Stimulated activated CD4-positive, alpha-beta T cell treated with anti-CD3 and anti-CD28 coated beads, TNF-alpha, amount 100 ng/mL, for 4 hours (primary cell): ENCODE measurements at regions not wholly inside any gene's neighbourhood (a gene's known extent, or its start where the extent isn't known, plus 50 kb on each side); places are given as distances from the start of the nearest gene placed in this dataset.
"Not testable (repeated sequence)": the region's sequence is repeated elsewhere in the genome, so short reads cannot be mapped to it uniquely, and the experiment has no call there.

ENCODE experiments used
- DNase-seq, 3 experiments: peaks; one replicate each; pipeline ENCODE4 v3.0.0-alpha.2; 2020; ENCODE audit warnings: low read depth in 3 of 3

- DNase-seq, result no peak
Observed at GRCh38 chr1:233722212-233722979, 108.5 kb downstream of the KCNK1 start.

DNA sequence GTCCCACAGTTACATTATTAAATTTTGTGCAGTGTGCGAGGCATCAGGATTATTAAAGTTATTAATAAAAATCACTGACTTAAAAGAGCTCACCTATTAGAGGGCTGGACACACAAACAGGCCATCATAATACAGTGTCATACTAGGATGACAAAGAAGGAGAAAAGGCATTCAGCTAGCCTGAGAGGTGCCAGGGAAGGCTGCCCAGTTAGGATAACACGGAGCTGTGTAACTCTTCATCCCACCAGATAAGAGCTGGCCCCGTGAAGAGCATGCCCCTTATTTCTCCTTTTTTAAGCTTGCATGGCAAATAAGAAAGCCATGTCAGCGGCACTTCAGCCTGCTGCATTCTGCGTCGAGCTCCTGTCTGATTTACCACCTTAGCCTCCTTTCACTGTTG, 109.5 kb downstream of the KCNK1 start:
- no peak for DNase-seq

GRCh38 chr1:233724131-233724631, 110.3 kb downstream of the KCNK1 start:
- not testable (repeated sequence) for DNase-seq

DNA sequence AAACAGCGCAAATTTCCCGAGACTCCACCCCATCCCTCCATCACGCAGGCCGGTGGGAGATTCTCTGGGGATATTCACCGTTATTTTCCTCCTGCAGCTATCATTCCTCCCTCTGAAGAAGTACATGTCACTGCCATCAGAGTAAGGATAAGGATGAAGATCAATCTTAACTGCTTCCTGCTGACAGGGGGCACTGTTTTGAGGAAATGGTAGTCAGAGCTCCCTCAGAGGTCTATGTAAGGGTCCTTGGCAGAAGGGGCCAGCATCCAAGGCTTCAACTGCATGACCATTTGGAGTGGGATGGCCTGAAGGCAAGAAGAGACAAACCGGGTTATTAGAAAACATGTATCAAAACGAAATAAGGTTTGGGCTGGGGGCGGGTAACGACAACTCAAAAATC, 111.5 kb downstream of the KCNK1 start:
- DNase-seq, result no peak

DNA sequence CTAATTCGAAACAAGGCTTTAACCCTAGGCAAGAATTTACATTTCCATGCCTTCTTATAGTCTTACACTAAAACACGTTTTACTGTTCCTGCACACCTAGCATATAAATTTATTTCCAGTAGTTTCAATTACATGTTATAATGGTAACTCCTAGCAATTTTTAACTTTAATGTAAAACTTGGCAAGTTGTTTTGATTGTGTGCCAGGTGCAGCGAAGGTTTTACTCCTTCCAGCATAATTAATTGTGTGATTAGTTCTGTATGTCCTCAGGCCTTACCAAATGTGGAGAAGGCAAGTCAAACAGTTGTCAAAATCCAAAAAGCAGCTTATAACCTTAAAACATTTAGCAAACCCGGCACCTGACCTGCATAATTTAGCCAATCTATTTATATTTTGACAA, 114.8 kb downstream of the KCNK1 start:
- DNase-seq, result no peak

- no peak for DNase-seq
Observed at GRCh38 chr1:233730380-233730779, 116.5 kb downstream of the KCNK1 start.

DNA sequence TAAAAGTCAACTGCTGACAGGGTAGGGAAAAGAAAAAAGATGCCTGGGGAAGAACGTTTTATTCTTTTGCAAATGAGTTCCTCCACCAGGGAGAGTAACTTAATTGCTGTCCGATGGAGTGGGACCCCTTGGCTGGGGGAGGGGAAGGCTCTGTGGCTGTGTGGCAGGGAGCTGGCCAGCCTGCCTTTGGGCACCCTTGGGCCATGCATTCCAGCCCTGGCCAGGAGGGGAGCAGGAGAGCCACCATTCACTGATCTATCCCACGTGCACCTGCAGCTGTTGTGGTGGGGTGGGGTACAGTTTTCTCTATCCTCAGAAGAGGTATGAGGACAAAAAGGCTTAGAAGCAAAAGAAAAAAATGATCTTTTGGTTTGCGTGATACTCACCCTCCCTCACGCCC, 116.9 kb downstream of the KCNK1 start:
- DNase-seq, result no peak

- no peak for DNase-seq
Observed at GRCh38 chr1:233732206-233732605, 118.3 kb downstream of the KCNK1 start.

GRCh38 chr1:233734456-233734855, 120.5 kb downstream of the KCNK1 start:
- no peak for DNase-seq

GRCh38 chr1:233735331-233735730, 121.4 kb downstream of the KCNK1 start:
- no peak for DNase-seq

- DNase-seq, result no peak
Observed at GRCh38 chr1:233735847-233736246, 121.9 kb downstream of the KCNK1 start.

DNA sequence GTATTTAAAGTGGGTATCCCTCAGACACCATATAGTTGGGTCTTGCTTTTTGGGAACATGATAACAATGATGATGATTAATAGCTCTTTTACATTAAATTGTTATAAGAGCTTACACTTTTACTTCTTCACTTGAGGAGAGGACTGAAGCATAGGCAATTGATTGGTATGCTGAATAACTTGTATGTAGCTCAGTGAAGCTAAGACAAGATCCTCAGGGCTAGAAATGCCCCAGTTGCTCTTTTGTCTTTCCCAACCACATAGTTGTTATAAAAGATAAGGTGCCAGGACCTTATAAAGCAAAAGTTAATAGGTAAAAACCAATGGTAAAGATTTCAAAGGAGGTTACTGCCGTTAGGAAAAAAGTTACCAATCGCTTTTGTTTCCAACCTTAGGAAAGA, 123.4 kb downstream of the KCNK1 start:
- DNase-seq, result no peak

GRCh38 chr1:233738396-233738795, 124.5 kb downstream of the KCNK1 start:
- no peak for DNase-seq

DNA sequence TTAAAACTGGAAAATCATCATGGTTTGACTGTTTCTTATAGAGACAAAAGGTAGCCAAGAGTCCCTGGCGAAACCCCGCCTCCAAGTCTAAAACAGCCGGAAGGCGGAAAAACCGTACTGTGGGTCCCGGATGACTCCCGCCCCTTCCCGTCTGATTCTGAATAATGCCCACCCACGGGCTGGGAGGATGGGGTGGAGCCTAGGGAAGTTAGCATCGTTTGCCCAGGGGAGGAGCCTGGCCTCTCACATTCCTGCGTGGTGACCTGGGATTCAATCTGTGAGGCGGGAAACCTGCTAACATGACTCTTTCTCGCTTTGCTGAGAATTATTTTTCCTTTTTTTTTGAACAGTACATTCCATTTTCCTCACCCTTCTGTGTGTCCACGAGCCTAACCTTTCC, 124.9 kb downstream of the KCNK1 start:
- no peak for DNase-seq

DNA sequence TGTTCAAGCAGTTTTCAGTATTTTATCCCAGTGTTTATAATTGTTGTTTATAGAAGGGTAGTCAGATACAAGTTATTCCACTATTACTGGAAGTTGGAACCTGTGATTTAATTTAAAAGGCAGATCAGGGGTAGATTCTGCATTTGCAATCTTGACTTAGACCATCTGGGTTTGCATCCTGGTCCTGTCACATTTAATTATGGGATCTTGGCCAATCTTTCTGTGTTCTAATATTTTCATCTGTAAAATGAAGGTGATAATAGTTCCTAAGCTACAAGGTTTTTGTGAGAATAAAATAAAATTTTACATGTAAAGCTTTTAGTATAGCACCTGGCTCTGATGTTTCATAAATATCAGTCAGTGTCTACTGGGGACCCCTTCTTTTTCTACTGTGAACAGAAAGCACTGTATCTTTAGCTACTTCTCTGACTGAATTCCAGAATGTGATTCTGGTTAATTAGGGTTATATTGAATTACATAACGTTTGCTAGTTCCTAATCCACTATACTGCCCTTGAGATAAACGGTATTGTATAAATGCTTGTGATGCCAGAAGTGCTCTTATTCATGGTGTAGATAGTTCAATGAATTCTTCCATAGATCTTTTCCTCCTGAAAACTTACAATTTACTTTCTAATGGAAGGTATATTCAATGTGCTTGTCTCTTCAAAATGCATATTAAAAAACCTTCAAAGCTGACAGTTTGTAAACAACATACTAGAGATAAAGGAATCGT, 131.0 kb downstream of the KCNK1 start:
- DNase-seq, result no peak

DNA sequence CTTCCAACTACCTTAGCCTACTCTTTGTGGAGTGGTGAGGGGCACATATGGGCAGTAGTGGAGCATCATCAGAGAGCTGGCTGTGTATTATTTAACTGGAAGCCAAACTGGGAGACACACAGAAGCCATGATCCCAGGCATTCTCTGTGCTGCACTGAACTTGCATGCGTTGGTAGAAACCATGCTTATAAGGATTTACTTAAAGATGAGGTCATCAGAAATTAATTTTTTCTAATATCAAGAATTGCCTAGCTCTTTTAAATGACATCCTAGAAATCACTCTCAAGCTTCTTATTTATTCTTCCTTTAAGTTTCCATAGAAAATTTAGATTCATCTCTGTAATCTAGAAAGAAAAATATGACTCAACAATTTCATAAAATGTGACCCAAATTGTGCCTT, 136.2 kb downstream of the KCNK1 start:
- no peak for DNase-seq

GRCh38 chr1:233759665-233760064, 144.8 kb upstream of the SLC35F3 start:
- DNase-seq, result no peak

GRCh38 chr1:233764304-233764703, 140.2 kb upstream of the SLC35F3 start:
- not testable (repeated sequence) for DNase-seq

DNA sequence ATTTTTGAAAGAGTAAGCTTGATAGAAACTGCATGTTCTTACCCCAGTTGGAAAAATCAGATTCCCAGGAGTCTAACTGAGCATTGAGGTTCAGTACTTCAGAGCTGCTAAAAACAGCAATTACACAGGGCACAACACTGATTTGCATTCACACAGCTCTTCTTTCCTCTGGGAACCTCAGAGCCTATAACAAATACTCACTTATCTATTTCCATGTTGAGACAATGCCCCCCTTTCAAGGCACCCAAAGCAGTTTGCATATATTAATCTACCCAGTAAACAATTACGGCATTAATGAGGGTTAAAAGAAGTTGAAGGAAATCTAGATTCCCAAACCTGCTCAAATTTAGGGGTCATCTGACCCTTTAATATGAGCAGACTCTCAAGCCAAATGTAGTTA, 126.9 kb upstream of the SLC35F3 start:
- no peak for DNase-seq

- no peak for DNase-seq
Observed at GRCh38 chr1:233780049-233780448, 124.4 kb upstream of the SLC35F3 start.

- no peak for DNase-seq
Observed at GRCh38 chr1:233782937-233783586, 121.4 kb upstream of the SLC35F3 start.

GRCh38 chr1:233787599-233787998, 116.9 kb upstream of the SLC35F3 start:
- DNase-seq, result no peak

DNA sequence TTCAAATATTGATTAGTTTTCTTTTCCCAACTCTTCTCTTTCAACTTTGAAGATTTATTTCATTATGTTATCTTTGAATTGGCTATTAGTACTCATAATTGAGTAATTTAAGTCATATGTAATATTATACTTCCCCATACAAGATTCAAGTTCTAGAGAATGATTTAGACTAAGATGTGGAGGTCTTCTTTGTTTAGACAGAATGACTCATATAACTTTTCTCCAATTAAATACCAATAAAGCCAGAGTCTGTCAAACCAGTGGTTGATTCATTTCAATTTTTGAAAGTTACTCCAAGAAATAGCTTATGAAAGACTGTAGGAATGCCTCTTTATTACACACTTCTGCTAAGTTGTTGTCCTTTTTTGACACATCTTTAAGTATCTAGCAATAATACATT, 115.8 kb upstream of the SLC35F3 start:
- DNase-seq, result no peak
